A673 (cell line): ENCODE measurements at regions not wholly inside any gene's neighbourhood (a gene's known extent, or its start where the extent isn't known, plus 50 kb on each side); places are given as distances from the start of the nearest gene placed in this dataset.

ENCODE experiments used
- BruUV-seq: library from RNA; stranded (reverse); fragments of 400-500 nt; replicated peaks from 2 replicates; lab custom pipeline; 2021; lab: Mats Ljungman, UMichigan
- CTCF ChIA-PET: fragments of 300-600 bp; sonication (Branson Sonifier 250); formaldehyde crosslinking; loops from one replicate; lab custom pipeline; 2022; ENCODE audit warnings: antibody characterized with exemption; lab: Charles Lee
- POLR2A ChIA-PET: fragments of 300-600 bp; sonication (Branson Sonifier 250); formaldehyde crosslinking; loops from one replicate; lab custom pipeline; 2022; ENCODE audit warnings: antibody characterized with exemption; ENCODE audit not compliant: low non-redundant PET; lab: Charles Lee
- DNase-seq: peaks from one replicate; pipeline ENCODE4 v3.0.0-alpha.2; 2015; ENCODE audit warnings: low spot score
- H3K27ac ChIP-seq: fragments of 200-600 bp; sonication (generic); 2 replicates; pipeline ENCODE4 v1.5.1; 2016; ENCODE audit warnings: mixed run types, low read depth, mild to moderate bottlenecking, mixed read lengths, antibody characterized with exemption, low read length; ENCODE audit not compliant: poor library complexity, severe bottlenecking
- H3K27me3 ChIP-seq: fragments of 200-600 bp; sonication (generic); replicated peaks from 2 replicates; pipeline ENCODE4 v1.6.1; 2017; ENCODE audit warnings: mixed run types, low read depth, mild to moderate bottlenecking, mixed read lengths, antibody characterized with exemption, low read length; ENCODE audit not compliant: insufficient read depth, poor library complexity
- H3K36me3 ChIP-seq: fragments of 200-600 bp; sonication (generic); 2 replicates; pipeline ENCODE4 v1.6.1; 2016; ENCODE audit warnings: mixed run types, mild to moderate bottlenecking, mixed read lengths, antibody characterized with exemption, low read length; ENCODE audit not compliant: insufficient read depth, poor library complexity, severe bottlenecking
- H3K4me1 ChIP-seq: fragments of 200-600 bp; sonication (generic); 2 replicates; pipeline ENCODE4 v1.6.1; 2017; ENCODE audit warnings: mixed run types, mild to moderate bottlenecking, mixed read lengths, antibody characterized with exemption, low read length; ENCODE audit not compliant: insufficient read depth, poor library complexity, severe bottlenecking
- H3K4me3 ChIP-seq: fragments of 200-600 bp; sonication (generic); 2 replicates; pipeline ENCODE4 v1.5.1; 2016; ENCODE audit warnings: low read depth, mixed run types, mild to moderate bottlenecking, mixed read lengths, low read length; ENCODE audit not compliant: poor library complexity, severe bottlenecking
- H3K9me3 ChIP-seq: fragments of 200-600 bp; sonication (generic); 2 replicates; pipeline ENCODE4 v1.6.1; 2016; ENCODE audit warnings: mixed run types, low read depth, mild to moderate bottlenecking, mixed read lengths, antibody characterized with exemption, low read length; ENCODE audit not compliant: poor library complexity, severe bottlenecking
- CTCF ChIP-seq: fragments of 300-800, 200-600 bp; sonication (generic); conservative IDR thresholded peaks from 2 replicates; pipeline ENCODE4 v1.5.1; 2017; ENCODE audit warnings: low read depth, mild to moderate bottlenecking, antibody characterized with exemption, low read length, moderate library complexity, mixed read lengths
- EZH2 ChIP-seq: fragments of 200-600 bp; sonication (generic); IDR thresholded peaks from 2 replicates; pipeline ENCODE4 v1.6.1; 2017; ENCODE audit warnings: borderline replicate concordance, low read depth, mild to moderate bottlenecking, mixed read lengths, antibody characterized with exemption, low read length; ENCODE audit not compliant: poor library complexity, severe bottlenecking
- intact Hi-C: fragments of 100-400 bp; cut with micrococcal nuclease; formaldehyde crosslinking; loops from one replicate; pipeline ENCODE4 v1.10.0; 2022; ENCODE audit not compliant: unreplicated experiment

GRCh38 chr7:84508606-84509005 lies 314.0 kb upstream of the SEMA3A start:
- H3K4me1 ChIP-seq: no peaks in the 10 kb centered on the region
- intact Hi-C loops: no loop called here
- no peak overlapping the region for H3K4me3 ChIP-seq
- H3K9me3 ChIP-seq: no peaks in the 10 kb centered on the region
- no peaks in the 10 kb centered on the region for H3K36me3 ChIP-seq
- BruUV-seq: no TSS peak
- TF ChIP-seq EZH2 (no peak), CTCF (no peak)
- H3K27me3 ChIP-seq: no peaks in the 10 kb centered on the region
- ChIA-PET CTCF (no interaction called here), POLR2A (no interaction called here)
- no peak overlapping the region for H3K27ac ChIP-seq
- DNase-seq: no peak

GRCh38 chr7:84507529-84507928 lies 312.9 kb upstream of the SEMA3A start:
- no peaks in the 10 kb centered on the region for H3K27me3 ChIP-seq
- no peaks in the 10 kb centered on the region for H3K36me3 ChIP-seq
- H3K27ac ChIP-seq: no peak overlapping the region
- POLR2A ChIA-PET: no interaction called here
- BruUV-seq: no TSS peak
- DNase-seq: no peak
- intact Hi-C loops: no loop called here
- H3K9me3 ChIP-seq: no peaks in the 10 kb centered on the region
- no peak for TF ChIP-seq CTCF
- no peak for TF ChIP-seq EZH2
- no peaks in the 10 kb centered on the region for H3K4me1 ChIP-seq
- CTCF ChIA-PET: no interaction called here
- no peak overlapping the region for H3K4me3 ChIP-seq

- no peak for DNase-seq
- no peak for TF ChIP-seq CTCF
- TF ChIP-seq EZH2: no peak
- BruUV-seq: no TSS peak
Measured at GRCh38 chr7:84506151-84506550, 311.6 kb upstream of the SEMA3A start.

More at GRCh38 chr7:84506151-84506550, 311.6 kb upstream of the SEMA3A start:
- intact Hi-C loops: no loop called here
- no peaks in the 10 kb centered on the region for H3K4me1 ChIP-seq
- H3K36me3 ChIP-seq: no peaks in the 10 kb centered on the region
- CTCF ChIA-PET: no interaction called here
- no peak overlapping the region for H3K4me3 ChIP-seq
- no peaks in the 10 kb centered on the region for H3K9me3 ChIP-seq
- POLR2A ChIA-PET: no interaction called here
- H3K27ac ChIP-seq: no peak overlapping the region
- no peaks in the 10 kb centered on the region for H3K27me3 ChIP-seq
